ENCODE measurements at regions not wholly inside any gene's neighbourhood (a gene's known extent, or its start where the extent isn't known, plus 50 kb on each side); places are given as distances from the start of the nearest gene placed in this dataset.

- TF ChIP-seq, protein P1, sequence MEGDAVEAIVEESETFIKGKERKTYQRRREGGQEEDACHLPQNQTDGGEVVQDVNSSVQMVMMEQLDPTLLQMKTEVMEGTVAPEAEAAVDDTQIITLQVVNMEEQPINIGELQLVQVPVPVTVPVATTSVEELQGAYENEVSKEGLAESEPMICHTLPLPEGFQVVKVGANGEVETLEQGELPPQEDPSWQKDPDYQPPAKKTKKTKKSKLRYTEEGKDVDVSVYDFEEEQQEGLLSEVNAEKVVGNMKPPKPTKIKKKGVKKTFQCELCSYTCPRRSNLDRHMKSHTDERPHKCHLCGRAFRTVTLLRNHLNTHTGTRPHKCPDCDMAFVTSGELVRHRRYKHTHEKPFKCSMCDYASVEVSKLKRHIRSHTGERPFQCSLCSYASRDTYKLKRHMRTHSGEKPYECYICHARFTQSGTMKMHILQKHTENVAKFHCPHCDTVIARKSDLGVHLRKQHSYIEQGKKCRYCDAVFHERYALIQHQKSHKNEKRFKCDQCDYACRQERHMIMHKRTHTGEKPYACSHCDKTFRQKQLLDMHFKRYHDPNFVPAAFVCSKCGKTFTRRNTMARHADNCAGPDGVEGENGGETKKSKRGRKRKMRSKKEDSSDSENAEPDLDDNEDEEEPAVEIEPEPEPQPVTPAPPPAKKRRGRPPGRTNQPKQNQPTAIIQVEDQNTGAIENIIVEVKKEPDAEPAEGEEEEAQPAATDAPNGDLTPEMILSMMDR (IDR thresholded peaks at IDR 0.05; ENCODE audit: low read depth, low read length): no peak
- TF ChIP-seq EZH2phosphoT487 (IDR thresholded peaks at IDR 0.05; ENCODE audit: low read depth): no peak
These were observed 179.4 kb upstream of the HS6ST1 start for GRCh38 chr2:128498086-128498485.
